CD4-positive, alpha-beta T cell treated with Interleukin-10 for 1 hour (primary cell): ENCODE measurements at regions not wholly inside any gene's neighbourhood (a gene's known extent, or its start where the extent isn't known, plus 50 kb on each side); places are given as distances from the start of the nearest gene placed in this dataset.
"Not testable (repeated sequence)": the region's sequence is repeated elsewhere in the genome, so short reads cannot be mapped to it uniquely, and the experiment has no call there.

ENCODE experiments used
- DNase-seq: peaks from one replicate; pipeline ENCODE4 v3.0.0-alpha.2; 2020

- DNase-seq, result no peak
Observed at GRCh38 chr4:59759082-59759825, 1440.9 kb upstream of the ADGRL3 start.

GRCh38 chr4:59762344-59762743 is 1437.8 kb upstream of the ADGRL3 start:
- DNase-seq, result no peak

GRCh38 chr4:59770601-59771264 is 1429.4 kb upstream of the ADGRL3 start:
- DNase-seq, result no peak

GRCh38 chr4:59772641-59773139 is 1427.4 kb upstream of the ADGRL3 start:
- no peak for DNase-seq

- not testable (repeated sequence) for DNase-seq
Observed at GRCh38 chr4:59780271-59780670, 1419.9 kb upstream of the ADGRL3 start.

GRCh38 chr4:59805176-59805575 is 1395.0 kb upstream of the ADGRL3 start:
- no peak for DNase-seq

GRCh38 chr4:59814402-59815010 is 1385.6 kb upstream of the ADGRL3 start:
- DNase-seq, result no peak

- peak; percentile 1 for DNase-seq
Observed at GRCh38 chr4:59818656-59819055, 1381.5 kb upstream of the ADGRL3 start.

- no peak for DNase-seq
Observed at GRCh38 chr4:59823311-59823710, 1376.8 kb upstream of the ADGRL3 start.

- no peak for DNase-seq
Observed at GRCh38 chr4:59825104-59825503, 1375.0 kb upstream of the ADGRL3 start.

- DNase-seq, result no peak
Observed at GRCh38 chr4:59831746-59832145, 1368.4 kb upstream of the ADGRL3 start.

GRCh38 chr4:59834943-59835342 is 1365.2 kb upstream of the ADGRL3 start:
- DNase-seq, result no peak

- DNase-seq, result no peak
Observed at GRCh38 chr4:59837751-59838150, 1362.4 kb upstream of the ADGRL3 start.

- no peak for DNase-seq
Observed at GRCh38 chr4:59838236-59838635, 1361.9 kb upstream of the ADGRL3 start.

- DNase-seq, result no peak
Observed at GRCh38 chr4:59841698-59842097, 1358.4 kb upstream of the ADGRL3 start.

GRCh38 chr4:59848457-59848856 is 1351.7 kb upstream of the ADGRL3 start:
- no peak for DNase-seq

- DNase-seq, result no peak
Observed at GRCh38 chr4:59855630-59856352, 1344.3 kb upstream of the ADGRL3 start.

GRCh38 chr4:59869056-59869455 is 1331.1 kb upstream of the ADGRL3 start:
- no peak for DNase-seq

- no peak for DNase-seq
Observed at GRCh38 chr4:59869559-59869958, 1330.6 kb upstream of the ADGRL3 start.

- no peak for DNase-seq
Observed at GRCh38 chr4:59881632-59882031, 1318.5 kb upstream of the ADGRL3 start.

- DNase-seq, result no peak
Observed at GRCh38 chr4:59904331-59904730, 1295.8 kb upstream of the ADGRL3 start.

- no peak for DNase-seq
Observed at GRCh38 chr4:59920416-59920815, 1279.7 kb upstream of the ADGRL3 start.

GRCh38 chr4:59925290-59925689 is 1274.8 kb upstream of the ADGRL3 start:
- no peak for DNase-seq
